Activated CD4-positive, alpha-beta T cell treated with anti-CD3 and anti-CD28 coated beads, Interleukin-2, amount 50 U/mL, for 16 hours (primary cell): ENCODE measurements at regions not wholly inside any gene's neighbourhood (a gene's known extent, or its start where the extent isn't known, plus 50 kb on each side); places are given as distances from the start of the nearest gene placed in this dataset.
"Not testable (repeated sequence)": the region's sequence is repeated elsewhere in the genome, so short reads cannot be mapped to it uniquely, and the experiment has no call there.

Source experiments
- DNase-seq: peaks from one replicate; pipeline ENCODE4 v3.0.0-alpha.2; 2020

GRCh38 chr16:17571499-17572093 is 100.8 kb upstream of the XYLT1 start:
- no peak for DNase-seq

DNA sequence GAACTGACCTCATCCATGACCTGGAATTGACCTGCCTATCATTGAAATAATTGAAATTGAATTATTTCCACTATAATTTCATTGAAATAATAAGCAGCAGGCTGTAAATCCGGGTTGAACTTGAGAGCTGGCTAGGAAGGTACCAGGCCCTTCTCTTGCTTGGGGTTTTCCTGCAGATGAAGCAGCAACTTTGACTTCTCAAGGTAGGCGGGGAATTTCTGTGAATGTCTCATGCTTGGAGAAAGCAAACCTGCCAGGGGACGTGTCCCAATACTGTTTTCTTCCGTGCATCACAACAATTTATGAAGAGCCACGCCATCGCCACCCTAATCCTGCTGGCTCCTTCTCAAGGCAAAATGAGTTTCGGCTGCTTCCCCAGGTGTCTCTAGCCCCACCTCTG is 97.5 kb upstream of the XYLT1 start:
- DNase-seq = no peak

DNA sequence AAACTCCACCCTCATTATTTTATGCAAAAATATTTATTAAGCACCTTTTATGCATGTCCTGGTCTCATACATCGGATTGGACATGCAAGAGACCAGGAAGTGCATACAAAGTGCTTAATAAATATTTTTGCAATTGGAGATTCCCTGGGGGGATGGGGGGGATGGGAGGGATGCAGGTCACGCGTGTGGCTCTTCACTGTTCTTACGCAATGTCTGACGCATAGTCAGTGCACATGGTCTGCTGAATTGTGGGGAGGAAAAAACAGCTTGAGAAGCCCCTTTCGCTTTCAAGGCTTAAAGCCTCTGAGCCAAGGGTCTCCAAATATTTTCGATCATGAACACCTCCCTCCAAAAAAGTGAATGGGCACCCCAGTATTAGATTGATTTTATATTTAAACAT is 96.7 kb upstream of the XYLT1 start:
- no peak for DNase-seq

DNA sequence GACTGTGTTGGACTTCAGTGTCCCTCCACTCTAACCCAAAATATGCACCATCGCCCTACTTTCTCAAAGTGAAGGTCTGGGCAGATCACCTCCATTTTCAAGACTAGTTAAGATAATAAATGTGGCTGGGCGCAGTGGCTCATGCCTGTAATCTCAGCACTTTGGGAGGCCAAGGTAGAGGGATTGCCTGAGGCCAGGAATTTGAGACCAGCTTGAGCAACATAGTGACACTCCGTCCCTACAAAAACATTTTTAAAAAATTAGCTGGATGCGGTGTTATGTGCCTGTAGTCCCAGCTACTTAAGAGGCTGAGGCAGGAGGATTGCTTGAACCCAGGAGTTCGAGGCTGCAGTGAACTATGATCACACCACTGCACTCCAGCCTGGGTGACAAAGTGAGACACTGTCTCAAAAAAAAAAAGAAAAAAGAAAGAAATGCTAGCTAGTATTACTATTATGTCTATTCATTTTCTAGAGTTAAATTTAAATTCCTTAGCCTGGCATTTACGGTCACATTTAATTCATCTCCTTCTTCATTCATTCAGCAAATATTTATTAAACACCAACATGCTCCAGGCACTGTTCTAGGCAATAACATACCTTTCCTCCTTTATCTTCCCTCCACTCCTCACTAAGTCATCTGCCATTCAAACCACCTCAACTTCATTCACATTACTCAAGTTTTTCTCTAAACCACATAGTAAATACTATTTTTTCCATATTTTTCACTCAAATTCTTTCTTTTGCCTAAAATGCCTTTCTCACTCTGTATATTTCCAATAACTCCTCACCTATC is 96.1 kb upstream of the XYLT1 start:
- no peak for DNase-seq

GRCh38 chr16:17566075-17566474 is 95.3 kb upstream of the XYLT1 start:
- DNase-seq = no peak

DNA sequence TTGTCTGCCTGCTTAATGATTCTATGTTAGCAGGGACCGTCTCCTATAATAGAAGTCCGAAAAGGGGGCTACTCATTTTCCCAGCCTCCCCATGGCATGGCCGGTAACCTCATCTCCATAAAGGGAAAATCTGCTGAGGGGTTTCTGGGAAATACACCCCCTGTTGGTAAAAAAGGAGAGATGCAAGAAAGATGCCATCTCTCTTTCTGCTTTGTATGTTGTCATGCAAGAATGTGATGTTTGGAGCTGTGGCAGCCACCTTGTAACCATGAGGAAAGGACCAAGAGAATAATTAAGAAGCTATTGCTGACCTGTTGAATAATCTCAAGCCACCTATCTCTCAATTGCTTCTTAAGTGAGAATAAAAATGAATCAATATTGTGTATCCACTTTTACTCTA is 94.8 kb upstream of the XYLT1 start:
- no peak for DNase-seq

GRCh38 chr16:17564856-17565255 is 94.1 kb upstream of the XYLT1 start:
- no peak for DNase-seq

DNA sequence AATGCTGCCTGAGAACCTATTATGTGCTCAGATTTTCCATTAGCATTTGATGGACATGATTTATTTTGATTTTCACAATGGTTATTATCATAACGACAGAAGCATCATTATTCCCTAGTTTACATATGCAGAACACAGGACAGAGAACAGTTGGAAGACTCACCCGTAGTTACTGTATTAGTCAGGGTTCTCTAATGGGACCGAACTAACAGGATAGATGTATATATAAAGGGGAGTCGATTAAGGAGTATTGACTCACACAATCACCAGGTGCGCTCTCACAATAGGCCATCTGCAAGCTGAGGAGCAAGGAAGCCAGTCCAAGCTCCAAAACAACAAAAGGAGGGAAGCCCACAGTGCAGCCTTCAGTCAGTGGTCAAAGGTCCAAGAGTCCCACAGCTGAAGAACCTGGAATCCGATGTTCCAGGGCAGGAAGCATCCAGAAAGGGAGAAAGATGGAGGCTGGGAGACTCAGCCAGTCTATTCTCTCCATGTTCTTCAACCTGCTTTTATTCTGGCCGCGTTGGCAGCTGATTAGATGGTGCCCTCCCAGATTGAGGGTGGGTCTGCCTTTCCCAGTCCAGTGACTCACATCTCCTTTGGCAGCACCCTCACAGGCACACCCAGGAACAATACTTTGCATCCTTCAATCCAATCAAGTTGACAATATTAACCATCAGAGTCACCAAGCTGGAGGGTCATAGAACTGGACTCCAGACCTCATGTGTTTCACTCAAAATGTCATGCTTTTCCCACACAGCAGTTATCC is 92.7 kb upstream of the XYLT1 start:
- DNase-seq = no peak

GRCh38 chr16:17561056-17561455 is 90.3 kb upstream of the XYLT1 start:
- DNase-seq = no peak

DNA sequence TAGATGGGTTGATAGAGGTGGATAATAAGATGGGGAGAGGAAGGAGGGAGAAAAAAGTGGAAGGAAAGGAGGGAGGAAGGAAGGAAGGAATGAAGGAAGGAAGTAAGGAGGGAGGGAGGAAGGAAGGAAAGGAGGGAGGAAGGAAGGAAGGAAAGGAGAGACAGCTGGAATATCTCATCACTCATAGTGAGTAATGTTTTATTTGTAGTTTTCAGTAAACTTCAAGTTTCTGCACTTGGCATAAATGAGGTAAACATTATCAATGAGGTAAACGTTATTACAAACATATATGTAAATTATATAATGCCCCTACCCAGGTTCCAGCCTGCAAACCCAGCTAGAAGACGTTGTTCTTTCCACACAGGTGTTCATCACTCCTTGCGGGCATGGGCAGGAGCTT is 89.8 kb upstream of the XYLT1 start:
- no peak for DNase-seq

- no peak for DNase-seq
Measured at GRCh38 chr16:17559394-17559793, 88.6 kb upstream of the XYLT1 start.

GRCh38 chr16:17557949-17558348 is 87.2 kb upstream of the XYLT1 start:
- DNase-seq = no peak

GRCh38 chr16:17557480-17557879 is 86.7 kb upstream of the XYLT1 start:
- DNase-seq = no peak

- DNase-seq = peak; percentile 22
Measured at GRCh38 chr16:17556276-17557052, 85.7 kb upstream of the XYLT1 start.

DNA sequence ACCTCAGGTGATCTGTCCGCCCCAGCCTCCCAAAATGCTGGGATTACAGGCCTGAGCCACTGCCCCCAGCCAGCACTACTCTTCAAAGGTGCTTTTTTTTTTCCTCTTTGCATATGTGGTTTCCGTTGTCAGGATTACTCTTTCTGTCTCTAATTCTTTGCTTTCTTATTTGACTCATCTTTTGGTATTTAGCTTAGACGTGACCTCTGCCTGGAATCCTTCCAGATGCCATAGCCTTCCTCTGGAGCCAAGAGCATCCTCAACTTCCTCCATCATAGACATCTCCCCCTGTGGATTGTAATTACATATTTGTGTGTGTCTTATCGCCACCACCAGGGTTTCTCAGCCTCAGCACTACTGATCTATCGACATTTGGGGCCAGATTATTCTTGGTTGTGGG is 84.4 kb upstream of the XYLT1 start:
- DNase-seq = no peak

DNA sequence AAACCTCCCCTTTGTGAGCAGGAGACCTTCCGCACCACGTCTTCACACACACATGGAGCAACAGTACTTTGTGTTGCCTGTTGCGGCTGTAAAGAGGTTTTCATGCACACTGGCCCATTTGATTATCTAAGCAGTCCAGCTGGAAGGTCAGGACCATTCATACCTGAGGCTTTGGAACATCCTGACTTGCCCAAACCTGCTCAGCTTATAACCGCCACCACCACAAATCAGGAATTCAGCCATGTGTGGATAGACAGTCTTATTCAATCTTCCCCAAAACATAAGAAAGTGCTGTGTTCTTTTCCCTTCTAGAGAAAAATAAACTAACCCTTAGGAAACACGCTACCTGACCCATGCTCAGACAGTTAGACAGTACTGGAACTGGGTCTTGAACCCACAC is 81.6 kb upstream of the XYLT1 start:
- no peak for DNase-seq

- DNase-seq = not testable (repeated sequence)
Measured at GRCh38 chr16:17551682-17552081, 80.9 kb upstream of the XYLT1 start.

- no peak for DNase-seq
Measured at GRCh38 chr16:17548825-17549224, 78.1 kb upstream of the XYLT1 start.

DNA sequence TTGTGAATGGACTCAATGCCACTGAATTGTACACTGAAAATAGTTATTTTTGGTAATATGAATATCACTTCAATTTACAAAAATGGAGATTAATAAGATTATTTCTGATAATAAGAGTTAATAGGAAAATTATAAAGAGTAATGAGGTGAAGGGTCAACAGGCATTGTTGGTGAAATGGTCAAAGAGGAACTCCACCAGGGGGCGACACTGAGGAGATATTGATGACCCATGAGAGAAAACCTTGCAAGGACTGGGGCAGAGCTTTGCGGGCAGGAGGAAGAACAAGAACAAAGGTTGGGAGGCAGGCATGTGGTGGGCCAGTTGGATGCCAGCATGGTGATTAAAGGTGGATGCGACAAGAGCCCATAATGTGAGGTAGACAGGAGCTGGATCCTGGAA is 74.0 kb upstream of the XYLT1 start:
- DNase-seq = no peak

- no peak for DNase-seq
Measured at GRCh38 chr16:17544304-17544703, 73.5 kb upstream of the XYLT1 start.

DNA sequence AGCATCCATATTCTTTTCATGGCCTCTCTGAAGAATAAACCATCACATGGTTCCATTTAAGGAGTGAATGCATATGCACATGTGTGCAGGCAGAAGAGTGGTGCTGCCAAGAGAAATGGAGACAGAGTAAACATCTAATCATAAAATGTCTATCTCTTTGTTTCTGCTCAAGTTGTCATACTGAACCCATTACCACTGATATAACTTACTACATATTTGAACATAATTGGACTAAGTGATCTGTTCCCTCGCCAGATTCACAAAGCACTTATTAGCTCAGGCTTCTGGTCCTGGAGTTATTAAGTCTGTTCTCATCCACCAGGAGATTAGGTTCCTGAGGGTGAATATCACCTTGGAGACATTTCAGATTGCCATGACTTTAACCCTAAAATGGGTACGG is 72.3 kb upstream of the XYLT1 start:
- no peak for DNase-seq

GRCh38 chr16:17541324-17541723 is 70.6 kb upstream of the XYLT1 start:
- no peak for DNase-seq

GRCh38 chr16:17538927-17539326 is 68.2 kb upstream of the XYLT1 start:
- DNase-seq = no peak
